IMR-90 (cell line): ENCODE measurements at regions not wholly inside any gene's neighbourhood (a gene's known extent, or its start where the extent isn't known, plus 50 kb on each side); places are given as distances from the start of the nearest gene placed in this dataset.

ENCODE experiments used
- ATAC-seq: fragments of 200-7000 bp; cut with Tn5 transposase; 2 replicates; pipeline ENCODE4 v1.9.1; 2020; ENCODE audit warnings: low read depth, mild to moderate bottlenecking, moderate library complexity
- BruUV-seq: library from RNA; stranded (reverse); fragments of 400-500 nt; replicated peaks from 2 replicates; lab custom pipeline; 2021; lab: Mats Ljungman, UMichigan
- CTCF ChIA-PET: fragments of 300-600 bp; formaldehyde crosslinking; extraction: SDS; loops from one replicate; lab custom pipeline; 2021; ENCODE audit warnings: antibody characterized with exemption; lab: Yijun Ruan, JAX
- POLR2A ChIA-PET: fragments of 300-600 bp; sonication (Branson Sonifier 250); formaldehyde crosslinking; loops from one replicate; lab custom pipeline; 2022; ENCODE audit warnings: antibody characterized with exemption; ENCODE audit not compliant: unreplicated experiment; lab: Charles Lee
- DNase-seq: peaks from one replicate; pipeline ENCODE4 v3.0.0; 2013
- H2AFZ ChIP-seq: replicated peaks from 2 replicates; pipeline ENCODE3; 2013; ENCODE audit warnings: low read length, mild to moderate bottlenecking; ENCODE audit not compliant: poor library complexity
- H2AK5ac ChIP-seq: 2 replicates; pipeline ENCODE4 v1.6.1; 2013; ENCODE audit warnings: low read depth, low read length, inconsistent platforms
- H2AK9ac ChIP-seq: replicated peaks from 2 replicates; pipeline ENCODE3; 2013; ENCODE audit warnings: mild to moderate bottlenecking, low read depth, low read length, moderate library complexity; ENCODE audit not compliant: poor library complexity
- H2BK120ac ChIP-seq: 2 replicates; pipeline ENCODE4 v1.6.1; 2013; ENCODE audit warnings: low read depth, low read length, inconsistent platforms
- H2BK15ac ChIP-seq: 3 replicates; pipeline ENCODE4 v1.6.1; 2013; ENCODE audit warnings: low read depth, low read length, inconsistent platforms
- H2BK20ac ChIP-seq: 2 replicates; pipeline ENCODE4 v1.6.1; 2013; ENCODE audit warnings: low read depth, mild to moderate bottlenecking, inconsistent platforms, low read length, moderate library complexity
- H2BK5ac ChIP-seq: 2 replicates; pipeline ENCODE4 v1.6.1; 2013; ENCODE audit warnings: mild to moderate bottlenecking, low read depth, low read length, inconsistent platforms; ENCODE audit not compliant: poor library complexity, severe bottlenecking
- H3K14ac ChIP-seq: replicated peaks from 2 replicates; pipeline ENCODE4 v1.6.1; 2013; ENCODE audit warnings: low read depth, low read length, inconsistent platforms
- H3K18ac ChIP-seq: 2 replicates; pipeline ENCODE4 v1.6.1; 2013; ENCODE audit warnings: low read depth, low read length, control low read depth
- H3K23ac ChIP-seq: 2 replicates; pipeline ENCODE4 v1.6.1; 2013; ENCODE audit warnings: low read depth, low read length, inconsistent platforms
- H3K27ac ChIP-seq: 2 replicates; pipeline ENCODE4 v1.5.1; 2013; ENCODE audit warnings: mild to moderate bottlenecking, control low read depth, low read length; ENCODE audit not compliant: insufficient read depth
- H3K27me3 ChIP-seq: 2 replicates; pipeline ENCODE4 v1.6.1; 2013; ENCODE audit warnings: low read length; ENCODE audit not compliant: control insufficient read depth, insufficient read depth
- H3K36me3 ChIP-seq: 2 replicates; pipeline ENCODE4 v1.6.1; 2013; ENCODE audit warnings: low read length, mixed read lengths; ENCODE audit not compliant: control insufficient read depth, insufficient read depth
- H3K4ac ChIP-seq: 2 replicates; pipeline ENCODE4 v1.6.1; 2013; ENCODE audit warnings: low read depth, low read length, inconsistent platforms
- H3K4me1 ChIP-seq: 2 replicates; pipeline ENCODE4 v1.6.1; 2013; ENCODE audit warnings: low read length, mixed read lengths; ENCODE audit not compliant: control insufficient read depth, insufficient read depth
- H3K4me2 ChIP-seq: 2 replicates; pipeline ENCODE4 v1.6.1; 2013; ENCODE audit warnings: low read depth, mild to moderate bottlenecking, control low read depth, low read length, moderate library complexity
- H3K4me3 ChIP-seq: 2 replicates; pipeline ENCODE4 v1.5.1; 2013; ENCODE audit warnings: low read depth, mild to moderate bottlenecking, control low read depth, low read length, moderate library complexity; ENCODE audit not compliant: insufficient read depth
- H3K56ac ChIP-seq: 2 replicates; pipeline ENCODE4 v1.6.1; 2013; ENCODE audit warnings: low read length, inconsistent platforms; ENCODE audit not compliant: insufficient read depth; ENCODE audit errors: extremely low read depth
- H3K79me1 ChIP-seq, 2 experiments: 2 replicates each; pipeline ENCODE4 v1.6.1; 2013; ENCODE audit warnings: low read length in 2 of 2, inconsistent platforms in 1 of 2, low read depth in 1 of 2
- H3K9ac ChIP-seq: 2 replicates; pipeline ENCODE4 v1.6.1; 2013; ENCODE audit warnings: low read depth, low read length, control low read depth
- H3K9me1 ChIP-seq: 2 replicates; pipeline ENCODE4 v1.6.1; 2013; ENCODE audit warnings: low read length, inconsistent platforms; ENCODE audit not compliant: insufficient read depth
- H3K9me3 ChIP-seq: 2 replicates; pipeline ENCODE4 v1.6.1; 2013; ENCODE audit warnings: low read length; ENCODE audit not compliant: control insufficient read depth, insufficient read depth
- H4K20me1 ChIP-seq: 2 replicates; pipeline ENCODE4 v1.6.1; 2013; ENCODE audit warnings: low read length, inconsistent platforms; ENCODE audit not compliant: insufficient read depth
- H4K5ac ChIP-seq: 2 replicates; pipeline ENCODE4 v1.6.1; 2013; ENCODE audit warnings: mild to moderate bottlenecking, low read depth, low read length, control low read depth
- H4K8ac ChIP-seq, 2 experiments: 2 replicates each; pipeline ENCODE4 v1.6.1; 2013; ENCODE audit warnings: low read depth in 2 of 2, low read length in 2 of 2, control low read depth in 1 of 2, inconsistent platforms in 1 of 2
- H4K91ac ChIP-seq: 2 replicates; pipeline ENCODE4 v1.6.1; 2013; ENCODE audit warnings: low read depth, low read length, inconsistent platforms; ENCODE audit not compliant: insufficient read depth
- BHLHE40 ChIP-seq: fragments of 150-350 bp; IDR thresholded peaks from 2 replicates; pipeline ENCODE4 v1.6.1; 2016; ENCODE audit warnings: mild to moderate bottlenecking, low read depth, low read length
- CEBPB ChIP-seq: IDR thresholded peaks from 2 replicates; pipeline ENCODE4 v1.6.1; 2012; ENCODE audit warnings: low read depth, low read length, improper control_type of control experiment
- CHD1 ChIP-seq: IDR thresholded peaks from 2 replicates; pipeline ENCODE4 v1.6.1; 2012; ENCODE audit warnings: low read depth, low read length, improper control_type of control experiment
- CTCF ChIP-seq: conservative IDR thresholded peaks from 2 replicates; pipeline ENCODE4 v1.5.1; 2012; ENCODE audit warnings: mild to moderate bottlenecking, low read depth, low read length, improper control_type of control experiment
- ELK1 ChIP-seq: fragments of 150-350 bp; IDR thresholded peaks from 2 replicates; pipeline ENCODE4 v1.6.1; 2016; ENCODE audit warnings: low read depth, mild to moderate bottlenecking, low read length, moderate library complexity, borderline replicate concordance
- FOS ChIP-seq: fragments of 150-350 bp; IDR thresholded peaks from 2 replicates; pipeline ENCODE4 v1.6.1; 2016; ENCODE audit warnings: low read depth, low read length
- MAFK ChIP-seq: IDR thresholded peaks from 2 replicates; pipeline ENCODE4 v1.6.1; 2012; ENCODE audit warnings: low read depth, low read length, improper control_type of control experiment
- MAZ ChIP-seq: IDR thresholded peaks from 2 replicates; pipeline ENCODE4 v1.6.1; 2012; ENCODE audit warnings: low read depth, mild to moderate bottlenecking, low read length, improper control_type of control experiment, moderate library complexity, borderline replicate concordance
- MXI1 ChIP-seq: IDR thresholded peaks from 2 replicates; pipeline ENCODE4 v1.6.1; 2012; ENCODE audit warnings: low read depth, mild to moderate bottlenecking, low read length, moderate library complexity, borderline replicate concordance
- NFE2L2 ChIP-seq: fragments of 150-350 bp; IDR thresholded peaks from 2 replicates; pipeline ENCODE4 v1.6.1; 2016; ENCODE audit warnings: low read depth, mild to moderate bottlenecking, low read length
- POLR2A ChIP-seq: IDR thresholded peaks from 2 replicates; pipeline ENCODE4 v1.6.1; 2012; ENCODE audit warnings: mild to moderate bottlenecking, low read depth, low read length
- RAD21 ChIP-seq: IDR thresholded peaks from 2 replicates; pipeline ENCODE4 v1.6.1; 2012; ENCODE audit warnings: low read length, improper control_type of control experiment
- RCOR1 ChIP-seq: IDR thresholded peaks from 2 replicates; pipeline ENCODE4 v1.6.1; 2012; ENCODE audit warnings: mild to moderate bottlenecking, low read length, improper control_type of control experiment; ENCODE audit not compliant: insufficient replicate concordance
- RFX5 ChIP-seq: IDR thresholded peaks from 2 replicates; pipeline ENCODE4 v1.8.0; 2012; ENCODE audit warnings: low read depth, mild to moderate bottlenecking, low read length, moderate library complexity
- SMC3 ChIP-seq: fragments of 150-350 bp; IDR thresholded peaks from 2 replicates; pipeline ENCODE4 v1.6.1; 2016; ENCODE audit warnings: low read depth, mild to moderate bottlenecking, antibody characterized with exemption, low read length, moderate library complexity
- USF2 ChIP-seq: fragments of 150-350 bp; IDR thresholded peaks from 2 replicates; pipeline ENCODE4 v1.6.1; 2017; ENCODE audit warnings: mild to moderate bottlenecking, antibody characterized with exemption, low read length, low read depth
- WGBS, 2 experiments: methylation state at CpG; one replicate each; pipeline versions ENCODE4 v1.1.5 to v1.1.7; 2013; ENCODE audit warnings: missing lambda C conversion rate in 2 of 2; ENCODE audit not compliant: insufficient read length in 1 of 2; ENCODE audit errors: extremely low coverage in 2 of 2; 5-methylcytosine and 5-hydroxymethylcytosine counted together
- dilution Hi-C: fragments of 300-500 bp; cut with HindIII; formaldehyde crosslinking; loops from one replicate; pipeline ENCODE4 v1.14.3; 2018; ENCODE audit warnings: low sequenced_read_pairs; ENCODE audit not compliant: unreplicated experiment
- in situ Hi-C: fragments of 300-500 bp; cut with MboI; formaldehyde crosslinking; loops from 3 replicates; pipeline ENCODE4 v1.14.3; 2019; ENCODE audit warnings: low sequenced_read_pairs, inconsistent platforms, mixed read lengths
- intact Hi-C: fragments of 100-400 bp; cut with micrococcal nuclease; formaldehyde crosslinking; loops from 2 replicates; pipeline ENCODE4 v1.10.0; 2022

- no peak overlapping the region for H3K4me3 ChIP-seq
- peak overlapping the region; percentile 25; the same call in 1 of the 2 replicates for H4K91ac ChIP-seq
- BruUV-seq = no TSS peak
- WGBS, 2 experiments = no CpG with 5 or more reads among the region's 2 CpGs
- H4K8ac ChIP-seq = peak overlapping the region in 1 of 2 experiments; percentile 59; a peak in 1 of 4 replicates
- H2AFZ ChIP-seq = peak overlapping the region; percentile 19
- peak overlapping the region; percentile 75 for H2AK9ac ChIP-seq
- peaks cover 6% of the 10 kb centered on the region for H3K4me1 ChIP-seq
- POLR2A ChIA-PET = no interaction called here
- peak overlapping the region; percentile 65 for H3K4ac ChIP-seq
- H3K4me2 ChIP-seq = peak overlapping the region; percentile 4; the same call in 1 of the 2 replicates
- H3K79me1 ChIP-seq = no peaks in the 10 kb centered on the region
- intact Hi-C loops = no loop called here
- H3K9me1 ChIP-seq = no peaks in the 10 kb centered on the region; the same call in 1 of the 2 replicates
- H2BK5ac ChIP-seq = peak overlapping the region; percentile 62
- peak overlapping the region; percentile 73 for H3K18ac ChIP-seq
- H4K5ac ChIP-seq = no peak overlapping the region
- peak overlapping the region; percentile 44 for H2BK120ac ChIP-seq
- ATAC-seq (no peak), DNase-seq (no peak)
- peak overlapping the region; percentile 73; the same call in 1 of the 2 replicates for H3K27ac ChIP-seq
- H2BK20ac ChIP-seq = peak overlapping the region; percentile 64
- no peak overlapping the region; the same call in 1 of the 2 replicates for H3K56ac ChIP-seq
- no peaks in the 10 kb centered on the region for H4K20me1 ChIP-seq
- CTCF ChIA-PET = no interaction called here
- H3K36me3 ChIP-seq = no peaks in the 10 kb centered on the region
- in situ Hi-C loops = no loop called here
- no peaks in the 10 kb centered on the region for H3K9me3 ChIP-seq
- TF ChIP-seq MAFK (no peak), POLR2A (no peak), CTCF (no peak), MXI1 (no peak), FOS (no peak), NFE2L2 (no peak), CHD1 (no peak), RFX5 (no peak), RAD21 (no peak), BHLHE40 (no peak), ELK1 (no peak), RCOR1 (no peak), USF2 (no peak), MAZ (no peak), CEBPB (no peak), SMC3 (no peak)
- H3K14ac ChIP-seq = no peak overlapping the region; the same call in 1 of the 2 replicates
- H3K9ac ChIP-seq = no peak overlapping the region
- dilution Hi-C loops = no loop called here
- H3K23ac ChIP-seq = peak overlapping the region; percentile 45; the same call in 1 of the 2 replicates
- H2BK15ac ChIP-seq = no peak overlapping the region
- H2AK5ac ChIP-seq = no peak overlapping the region
- H3K27me3 ChIP-seq = peaks cover 2% of the 10 kb centered on the region; the same call in 1 of the 2 replicates
Measured at GRCh38 chr15:72935521-72935920, 116.7 kb upstream of the NEO1 start.
